Stimulated activated CD4-positive, alpha-beta T cell treated with anti-CD3 and anti-CD28 coated beads, Interleukin-1b, Interleukin-23, amount 100 ng/mL, for 48 hours (primary cell): ENCODE measurements at regions not wholly inside any gene's neighbourhood (a gene's known extent, or its start where the extent isn't known, plus 50 kb on each side); places are given as distances from the start of the nearest gene placed in this dataset.

Experiments
- DNase-seq: peaks from one replicate; pipeline ENCODE4 v3.0.0-alpha.2; 2020

DNA sequence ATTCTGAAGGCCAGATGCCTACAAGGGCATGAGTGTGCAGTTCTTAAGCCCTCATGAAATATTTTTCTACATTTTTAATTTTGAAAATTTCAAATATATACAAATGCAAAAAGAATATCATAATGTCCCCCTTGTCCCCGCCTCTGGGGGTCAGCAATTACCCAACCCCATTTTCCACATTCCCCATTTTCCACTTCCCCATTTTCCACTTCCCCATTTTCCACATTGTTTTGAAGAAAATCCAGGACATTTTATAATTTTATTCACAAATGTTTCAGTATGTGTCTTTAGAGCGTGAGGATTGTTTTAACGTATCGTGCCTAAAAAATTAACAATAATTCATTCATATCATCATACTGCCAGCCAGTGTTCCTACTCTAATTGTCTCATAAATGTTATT lies 403.6 kb upstream of the RAB6C start:
- no peak for DNase-seq

GRCh38 chr2:129580001-129580400 lies 399.5 kb upstream of the RAB6C start:
- no peak for DNase-seq

- no peak for DNase-seq
Observed at GRCh38 chr2:129585760-129586159, 393.7 kb upstream of the RAB6C start.

DNA sequence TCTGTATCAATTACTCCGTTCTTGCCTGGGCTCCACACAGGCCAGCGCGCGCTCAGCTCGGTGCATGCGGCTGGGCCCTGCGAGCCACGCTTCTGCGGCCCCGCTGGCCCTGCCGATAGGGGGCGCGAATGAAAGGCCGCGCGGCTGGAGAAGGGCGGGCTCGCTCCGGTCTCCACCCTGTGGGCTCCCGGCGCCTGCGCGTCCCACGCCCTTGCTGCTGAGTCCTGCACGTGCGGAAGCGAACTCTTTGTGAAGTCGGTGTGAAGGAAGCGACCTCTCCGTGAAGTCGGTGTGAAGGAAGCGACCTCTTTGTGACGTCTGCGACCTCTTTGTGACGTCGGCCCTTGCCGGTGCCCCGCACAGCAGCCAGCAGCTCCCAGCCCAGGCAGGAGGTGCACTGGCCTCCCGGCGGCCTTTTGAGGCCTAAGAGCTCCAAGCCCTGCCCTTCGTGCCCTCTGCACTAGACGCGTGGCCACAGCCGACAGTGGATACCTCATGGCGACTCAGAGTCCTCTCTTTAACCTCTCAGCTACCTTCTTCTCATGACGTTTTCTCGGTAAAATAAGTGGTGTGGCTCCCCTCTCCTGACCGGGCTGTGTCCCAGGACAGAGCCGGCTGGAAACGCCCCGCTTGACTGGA lies 391.9 kb upstream of the RAB6C start:
- DNase-seq: no peak

- no peak for DNase-seq
Observed at GRCh38 chr2:129604560-129604959, 374.9 kb upstream of the RAB6C start.

DNA sequence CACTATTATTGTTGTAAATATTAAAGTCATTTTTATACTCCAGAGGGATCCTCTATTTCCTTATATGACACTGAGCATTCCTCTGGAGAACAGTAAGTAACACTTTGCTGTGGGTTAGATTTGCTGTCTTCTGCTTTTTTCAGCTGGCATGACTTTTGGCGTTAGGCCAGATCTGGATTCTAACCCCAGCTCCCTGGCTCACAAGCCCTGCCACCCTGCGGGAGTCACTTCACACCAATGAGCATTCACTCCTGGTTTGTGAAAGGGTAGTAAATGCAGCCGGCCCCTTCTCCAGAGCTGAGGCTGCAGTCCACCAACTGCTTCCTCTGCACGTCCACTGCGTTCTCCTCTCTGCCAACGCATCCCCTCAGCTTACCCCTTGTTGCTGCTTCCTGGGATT lies 373.8 kb upstream of the RAB6C start:
- DNase-seq: no peak

DNA sequence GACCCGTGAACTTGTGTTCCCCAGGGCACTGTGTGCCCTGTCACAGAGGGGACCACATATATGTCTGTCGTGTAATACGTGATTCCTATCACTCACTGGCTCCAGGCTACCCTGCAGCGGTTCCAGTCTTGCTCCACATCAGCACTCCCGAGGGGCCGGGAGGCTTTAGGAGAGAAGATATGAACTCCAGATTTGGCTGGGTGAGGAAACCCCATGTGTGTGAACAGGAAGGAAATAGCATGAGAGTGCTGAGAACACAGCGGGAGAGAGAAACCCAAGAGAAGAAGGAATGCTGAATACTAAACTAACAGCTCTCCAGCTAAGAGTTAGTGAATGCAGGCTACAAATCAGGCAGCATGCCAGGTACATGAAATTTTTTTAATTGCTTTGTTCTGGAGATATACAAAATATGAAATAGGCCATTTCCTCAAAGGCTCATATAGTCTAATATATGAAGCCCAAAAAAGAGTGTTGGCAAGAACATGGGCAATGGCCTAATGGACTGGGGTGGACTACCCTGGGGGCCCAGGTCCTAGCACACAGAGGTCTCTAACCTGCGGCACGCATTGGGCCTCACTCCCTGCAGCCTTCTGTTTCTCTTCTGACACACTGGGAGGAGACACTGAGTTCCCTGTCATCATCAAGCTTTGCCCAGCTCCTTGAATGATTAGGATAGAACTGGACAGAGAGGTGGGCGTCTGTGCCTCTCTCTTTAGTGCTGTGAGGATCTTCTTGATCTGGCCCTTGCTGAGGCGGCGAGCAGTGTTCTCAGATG lies 372.8 kb upstream of the RAB6C start:
- no peak for DNase-seq

DNA sequence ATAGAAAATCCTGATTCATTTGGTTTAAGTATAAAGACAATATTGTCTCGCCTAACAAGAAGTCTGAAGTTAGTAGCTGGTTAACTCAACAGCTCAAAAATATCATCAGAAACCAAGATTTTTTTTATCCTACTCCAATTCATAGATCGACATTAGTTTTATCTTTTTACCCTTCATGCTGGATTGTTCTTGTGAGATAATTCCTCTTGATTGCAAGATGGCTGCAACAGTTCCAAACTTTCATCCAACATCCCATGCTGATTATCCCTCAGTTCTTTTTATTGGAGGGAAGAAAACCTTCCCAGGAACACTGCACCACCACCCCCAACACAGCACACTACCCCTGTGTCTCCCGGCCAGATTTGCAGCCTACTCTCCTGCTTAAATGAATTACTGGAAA lies 370.2 kb upstream of the RAB6C start:
- DNase-seq: no peak

GRCh38 chr2:129610766-129611165 lies 368.7 kb upstream of the RAB6C start:
- no peak for DNase-seq

GRCh38 chr2:129611471-129611870 lies 368.0 kb upstream of the RAB6C start:
- DNase-seq: no peak

DNA sequence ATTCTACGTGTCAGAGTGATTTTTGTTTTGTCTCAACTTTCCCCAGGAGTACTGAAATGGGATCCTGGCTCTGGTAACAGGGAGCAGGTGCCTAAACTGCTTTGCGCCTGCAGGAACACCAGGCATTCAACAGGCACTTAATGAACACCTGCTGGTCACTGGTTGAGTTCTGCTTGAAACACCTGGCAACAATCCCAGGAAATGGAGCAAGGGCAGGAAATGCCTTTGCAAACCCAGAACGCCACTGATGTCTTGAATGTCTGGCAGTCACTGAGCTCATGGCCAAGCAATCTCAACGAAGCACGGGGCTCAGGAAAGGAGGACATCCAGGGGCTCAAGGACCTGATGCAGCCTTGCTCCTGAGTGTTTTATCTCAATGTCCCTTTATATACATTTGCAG lies 360.0 kb upstream of the RAB6C start:
- DNase-seq: no peak

DNA sequence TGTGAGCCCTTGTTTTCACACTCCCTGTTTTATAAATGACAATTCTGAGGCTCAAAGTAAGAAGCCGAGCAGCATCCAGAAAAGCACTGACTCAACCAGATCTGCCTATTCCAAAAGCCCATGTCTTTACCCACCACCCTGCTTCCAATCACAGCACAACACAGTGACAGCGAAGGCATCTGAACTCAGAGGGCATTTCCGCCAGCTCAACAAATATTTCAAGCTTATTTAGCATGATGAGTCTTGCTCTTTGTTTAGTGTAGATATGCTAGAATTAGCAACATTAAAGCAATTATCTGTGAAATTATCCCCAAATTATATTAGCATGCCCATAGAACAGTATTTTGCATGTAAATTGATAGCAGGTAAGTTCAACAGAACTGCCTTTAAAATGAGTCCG lies 359.1 kb upstream of the RAB6C start:
- no peak for DNase-seq

DNA sequence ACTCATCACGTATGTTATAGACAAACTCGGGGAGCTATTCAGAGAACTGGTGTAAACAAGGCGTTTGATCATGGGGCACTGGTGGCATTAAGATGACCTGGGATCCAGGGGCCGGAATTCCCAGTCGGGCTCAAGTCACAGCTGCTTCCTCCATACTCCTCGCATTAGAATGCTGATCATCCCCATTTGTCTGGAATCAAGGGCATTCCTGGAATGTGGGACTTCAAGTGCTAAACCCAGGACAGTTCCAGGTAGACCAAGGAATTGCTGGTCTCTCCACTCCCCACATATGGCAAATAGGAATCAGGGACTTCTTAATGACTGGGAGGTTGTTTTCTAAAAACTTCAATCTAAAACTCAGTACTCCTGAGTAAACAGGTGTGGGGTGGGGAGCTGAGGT lies 355.7 kb upstream of the RAB6C start:
- no peak for DNase-seq

DNA sequence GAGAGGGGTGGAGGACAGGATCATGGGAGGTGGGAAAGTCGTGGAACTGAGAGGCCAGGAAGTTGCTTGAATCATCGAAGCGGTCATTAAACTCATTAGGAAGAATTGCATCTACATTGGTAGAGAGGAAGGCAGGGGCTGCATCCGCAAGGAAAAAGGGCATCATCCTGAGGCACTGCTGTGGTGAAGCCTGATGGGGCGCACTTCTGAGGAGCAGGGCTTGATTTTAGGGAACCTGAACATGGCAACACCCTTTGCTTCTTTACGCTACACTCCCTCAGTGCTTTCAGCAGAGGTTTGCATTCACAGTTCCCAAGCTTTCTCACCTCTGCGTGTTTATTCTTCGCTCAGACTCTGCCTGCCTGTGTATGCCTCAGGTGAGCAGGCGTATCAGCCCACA lies 352.0 kb upstream of the RAB6C start:
- no peak for DNase-seq

GRCh38 chr2:129636692-129637091 lies 342.8 kb upstream of the RAB6C start:
- DNase-seq: no peak

GRCh38 chr2:129641371-129641770 lies 338.1 kb upstream of the RAB6C start:
- no peak for DNase-seq

GRCh38 chr2:129642526-129643043 lies 336.9 kb upstream of the RAB6C start:
- DNase-seq: no peak

GRCh38 chr2:129645335-129645734 lies 334.1 kb upstream of the RAB6C start:
- DNase-seq: no peak

DNA sequence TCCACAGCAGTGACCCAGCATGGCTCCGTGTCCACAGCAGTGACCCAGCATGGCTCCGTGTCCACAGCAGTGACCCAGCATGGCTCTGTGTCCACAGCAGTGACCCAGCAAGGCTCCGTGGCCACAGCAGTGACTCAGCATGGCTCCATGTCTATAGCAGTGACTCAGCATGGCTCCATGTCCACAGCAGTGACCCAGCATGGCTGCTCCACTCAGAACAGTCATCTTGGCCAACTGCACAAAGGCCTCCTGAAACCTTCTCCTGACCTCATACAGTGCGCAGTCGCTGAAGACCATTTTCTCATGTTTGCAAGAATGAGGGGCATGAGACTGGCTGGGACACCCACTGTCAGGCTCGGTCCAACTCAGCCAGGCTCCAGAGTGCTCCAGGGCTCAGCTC lies 333.4 kb upstream of the RAB6C start:
- DNase-seq: no peak

DNA sequence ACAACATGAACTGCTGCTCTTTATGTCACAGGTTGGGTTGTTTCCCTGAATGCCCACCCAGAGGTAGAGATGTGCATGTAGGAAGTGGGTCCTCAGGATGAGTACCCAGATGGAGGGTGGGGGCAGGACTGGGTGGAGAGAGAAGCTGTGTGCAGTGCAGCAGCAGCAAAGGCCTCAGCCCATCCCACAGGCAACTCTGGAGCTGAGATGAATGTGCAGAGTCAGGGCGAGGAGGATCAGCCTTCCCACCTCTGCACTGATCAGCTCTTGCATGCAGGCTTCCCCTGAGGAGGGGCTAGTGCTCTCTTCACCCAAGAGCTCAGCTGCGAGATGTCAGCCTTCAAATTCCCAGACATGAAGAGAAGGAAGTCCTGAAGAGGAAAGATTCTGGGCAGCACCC lies 326.2 kb upstream of the RAB6C start:
- no peak for DNase-seq

- DNase-seq: no peak
Observed at GRCh38 chr2:129654331-129654730, 325.1 kb upstream of the RAB6C start.

- DNase-seq: no peak
Observed at GRCh38 chr2:129656081-129656598, 323.3 kb upstream of the RAB6C start.

DNA sequence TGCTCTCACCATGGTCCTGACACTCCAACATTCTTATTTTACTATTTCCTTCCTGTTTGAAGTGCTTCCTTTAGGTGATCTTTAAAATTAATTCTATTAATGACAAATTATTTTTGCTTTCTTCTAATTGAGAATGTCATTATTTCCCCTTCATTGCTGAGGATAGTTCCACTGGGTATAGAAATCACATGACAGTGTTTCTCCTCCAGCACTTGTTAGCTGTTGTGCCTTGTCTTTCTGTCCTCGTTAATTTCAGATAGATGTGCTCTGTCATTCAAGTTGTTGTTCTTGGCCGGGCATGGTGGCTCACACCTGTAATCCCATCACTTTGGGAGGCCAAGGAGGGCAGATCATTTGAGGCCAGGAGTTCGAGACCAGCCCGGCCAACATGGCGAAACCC lies 321.0 kb upstream of the RAB6C start:
- no peak for DNase-seq

- no peak for DNase-seq
Observed at GRCh38 chr2:129661935-129662334, 317.5 kb upstream of the RAB6C start.
